Esophagus mucosa (tissue), 1 donor: ENCODE measurements at regions not wholly inside any gene's neighbourhood (a gene's known extent, or its start where the extent isn't known, plus 50 kb on each side); places are given as distances from the start of the nearest gene placed in this dataset.
"Not testable (repeated sequence)": the region's sequence is repeated elsewhere in the genome, so short reads cannot be mapped to it uniquely, and the experiment has no call there.

ENCODE experiments used
- ATAC-seq: fragments of 200-7000 bp; cut with Tn5 transposase; one replicate; pipeline ENCODE4 v1.9.1; 2020
- donor health status: DM: yes; HTN: yes; CAD: no.

- ATAC-seq: no peak
Measured at GRCh38 chr9:36521148-36521547, 51.5 kb upstream of the MELK start.

GRCh38 chr9:36517131-36517530, 55.6 kb upstream of the MELK start:
- ATAC-seq: no peak

- no peak for ATAC-seq
Measured at GRCh38 chr9:36504156-36504555, 68.5 kb upstream of the MELK start.

- ATAC-seq: no peak
Measured at GRCh38 chr9:36503172-36504088, 69.3 kb upstream of the MELK start.

- ATAC-seq: no peak
Measured at GRCh38 chr9:36501727-36502126, 71.0 kb upstream of the MELK start.

- ATAC-seq: not testable (repeated sequence)
Measured at GRCh38 chr9:36500931-36501330, 71.8 kb upstream of the MELK start.

GRCh38 chr9:36499174-36499890, 73.4 kb upstream of the MELK start:
- no peak for ATAC-seq

GRCh38 chr9:36493564-36493963, 79.1 kb upstream of the MELK start:
- not testable (repeated sequence) for ATAC-seq

- no peak for ATAC-seq
Measured at GRCh38 chr9:36492865-36493264, 79.8 kb upstream of the MELK start.

GRCh38 chr9:36489453-36489852, 83.2 kb upstream of the MELK start:
- no peak for ATAC-seq

GRCh38 chr9:36488389-36488756, 84.3 kb upstream of the MELK start:
- ATAC-seq: no peak

GRCh38 chr9:36487482-36488388, 85.0 kb upstream of the MELK start:
- ATAC-seq: peak; percentile 96

- peak; percentile 29 for ATAC-seq
Measured at GRCh38 chr9:36486933-36487481, 85.7 kb upstream of the MELK start.

GRCh38 chr9:36486329-36486932, 86.3 kb upstream of the MELK start:
- peak; percentile 1 for ATAC-seq

GRCh38 chr9:36485647-36486328, 85.7 kb upstream of the RNF38 start:
- no peak for ATAC-seq

GRCh38 chr9:36484124-36484523, 84.1 kb upstream of the RNF38 start:
- ATAC-seq: no peak

GRCh38 chr9:36479101-36479500, 79.0 kb upstream of the RNF38 start:
- no peak for ATAC-seq

GRCh38 chr9:36471359-36471758, 71.3 kb upstream of the RNF38 start:
- no peak for ATAC-seq

GRCh38 chr9:36470643-36471290, 70.7 kb upstream of the RNF38 start:
- peak; percentile 79 for ATAC-seq

- no peak for ATAC-seq
Measured at GRCh38 chr9:36463467-36463866, 63.4 kb upstream of the RNF38 start.

- no peak for ATAC-seq
Measured at GRCh38 chr9:36462245-36462644, 62.2 kb upstream of the RNF38 start.
